Chondrocyte (in vitro differentiated cells): ENCODE measurements at regions not wholly inside any gene's neighbourhood (a gene's known extent, or its start where the extent isn't known, plus 50 kb on each side); places are given as distances from the start of the nearest gene placed in this dataset.

ENCODE experiments used
- DNase-seq: peaks from one replicate; pipeline ENCODE4 v3.0.0; 2021; ENCODE audit warnings: mixed read lengths, low spot score
- H3K27ac Mint-ChIP-seq: one replicate; pipeline ENCODE4 v1.8.0; 2021; ENCODE audit warnings: mild to moderate bottlenecking, moderate library complexity, mixed read lengths; ENCODE audit not compliant: unreplicated experiment
- H3K27me3 Mint-ChIP-seq: 2 replicates; pipeline ENCODE4 v1.8.0; 2021; ENCODE audit warnings: low read depth, mixed read lengths
- H3K36me3 Mint-ChIP-seq: 2 replicates; pipeline ENCODE4 v1.8.0; 2021; ENCODE audit warnings: low read depth, mixed read lengths
- H3K4me1 Mint-ChIP-seq: 2 replicates; pipeline ENCODE4 v1.8.0; 2021; ENCODE audit warnings: low read depth, mild to moderate bottlenecking, mixed read lengths
- H3K4me3 Mint-ChIP-seq: one replicate; pipeline ENCODE4 v1.8.0; 2021; ENCODE audit warnings: mild to moderate bottlenecking, moderate library complexity, mixed read lengths; ENCODE audit not compliant: unreplicated experiment
- H3K9me3 Mint-ChIP-seq: 2 replicates; pipeline ENCODE4 v1.8.0; 2021; ENCODE audit warnings: low read depth, mixed read lengths
- CTCF ChIP-seq: fragments of 200-600 bp; sonication (generic); IDR thresholded peaks from 2 replicates; pipeline ENCODE4 v1.5.0; 2021; ENCODE audit warnings: antibody characterized with exemption, mild to moderate bottlenecking, moderate library complexity

- DNase-seq: no peak
- Mint-ChIP-seq H3K4me3 (no peak overlapping the region), H3K4me1 (peaks cover 13% of the 10 kb centered on the region), H3K36me3 (no peaks in the 10 kb centered on the region), H3K27ac (no peak overlapping the region), H3K27me3 (no peaks in the 10 kb centered on the region), H3K9me3 (peaks cover 4% of the 10 kb centered on the region)
- TF ChIP-seq CTCF: no peak
Measured at GRCh38 chr3:146839727-146840375, 234.7 kb upstream of the PLSCR5 start.

GRCh38 chr3:146838221-146838620, 233.1 kb upstream of the PLSCR5 start:
- DNase-seq: no peak
- peaks cover 24% of the 10 kb centered on the region for H3K4me1 Mint-ChIP-seq

GRCh38 chr3:146834917-146835316, 229.8 kb upstream of the PLSCR5 start:
- TF ChIP-seq CTCF: no peak
- DNase-seq: no peak

More at GRCh38 chr3:146838221-146838620, 233.1 kb upstream of the PLSCR5 start:
- Mint-ChIP-seq H3K36me3 (no peaks in the 10 kb centered on the region), H3K4me3 (no peak overlapping the region), H3K27ac (no peak overlapping the region), H3K27me3 (no peaks in the 10 kb centered on the region), H3K9me3 (peaks cover 6% of the 10 kb centered on the region)
- no peak for TF ChIP-seq CTCF

GRCh38 chr3:146832857-146833458, 227.8 kb upstream of the PLSCR5 start:
- TF ChIP-seq CTCF: no peak
- Mint-ChIP-seq H3K9me3 (peaks cover 3% of the 10 kb centered on the region), H3K27ac (no peak overlapping the region), H3K4me3 (no peak overlapping the region), H3K27me3 (no peaks in the 10 kb centered on the region), H3K4me1 (peaks cover 34% of the 10 kb centered on the region), H3K36me3 (no peaks in the 10 kb centered on the region)
- no peak for DNase-seq

More at GRCh38 chr3:146834917-146835316, 229.8 kb upstream of the PLSCR5 start:
- Mint-ChIP-seq H3K27me3 (no peaks in the 10 kb centered on the region), H3K36me3 (no peaks in the 10 kb centered on the region), H3K9me3 (peaks cover 6% of the 10 kb centered on the region), H3K4me3 (no peak overlapping the region), H3K27ac (no peak overlapping the region), H3K4me1 (peaks cover 29% of the 10 kb centered on the region)

- Mint-ChIP-seq H3K4me3 (no peak overlapping the region), H3K4me1 (peaks cover 45% of the 10 kb centered on the region), H3K9me3 (peaks cover 3% of the 10 kb centered on the region), H3K36me3 (no peaks in the 10 kb centered on the region), H3K27me3 (no peaks in the 10 kb centered on the region), H3K27ac (no peak overlapping the region)
- no peak for TF ChIP-seq CTCF
- DNase-seq: no peak
Measured at GRCh38 chr3:146831659-146832058, 226.5 kb upstream of the PLSCR5 start.
